ENCODE measurements at regions not wholly inside any gene's neighbourhood (a gene's known extent, or its start where the extent isn't known, plus 50 kb on each side); places are given as distances from the start of the nearest gene placed in this dataset.
"Not testable (repeated sequence)": the region's sequence is repeated elsewhere in the genome, so short reads cannot be mapped to it uniquely, and the experiment has no call there.

GRCh38 chr3:159038405-159038804, 236.6 kb downstream of the MFSD1 start:
- Histone ChIP-seq H3K27me3 (ENCODE audit: low read depth) (no peaks in the 10 kb centered on the region), H3K36me3 (no peaks in the 10 kb centered on the region), H3K4me1 (no peaks in the 10 kb centered on the region), H3K27ac (replicated peaks) (no peak overlapping the region), H3K9me3 (replicated peaks) (no peaks in the 10 kb centered on the region), H3K4me3 (no peak overlapping the region)
- no peak for DNase-seq
- TF ChIP-seq CTCF (IDR thresholded peaks at IDR 0.05; ENCODE audit: borderline replicate concordance), result no peak
- intact Hi-C loops (cut with micrococcal nuclease), result no loop called here

- no peak for TF ChIP-seq CTCF (IDR thresholded peaks at IDR 0.05; ENCODE audit: borderline replicate concordance)
- intact Hi-C loops (cut with micrococcal nuclease), result no loop called here
- no peaks in the 10 kb centered on the region for H3K36me3 ChIP-seq
- H3K27ac ChIP-seq (replicated peaks), result no peak overlapping the region
- H3K27me3 ChIP-seq (ENCODE audit: low read depth), result no peaks in the 10 kb centered on the region
- no peak overlapping the region for H3K4me3 ChIP-seq
- no peaks in the 10 kb centered on the region for H3K9me3 ChIP-seq (replicated peaks)
- no peaks in the 10 kb centered on the region for H3K4me1 ChIP-seq
- DNase-seq, result no peak
Measured at GRCh38 chr3:159039286-159039685, 237.4 kb downstream of the MFSD1 start.

GRCh38 chr3:159045279-159045885, 243.5 kb downstream of the MFSD1 start:
- H3K27me3 ChIP-seq (ENCODE audit: low read depth), result no peaks in the 10 kb centered on the region
- intact Hi-C loops (cut with micrococcal nuclease), result no loop called here
- H3K27ac ChIP-seq (replicated peaks), result no peak overlapping the region
- H3K36me3 ChIP-seq, result no peaks in the 10 kb centered on the region
- H3K9me3 ChIP-seq (replicated peaks), result no peaks in the 10 kb centered on the region
- no peak overlapping the region for H3K4me3 ChIP-seq
- TF ChIP-seq CTCF (IDR thresholded peaks at IDR 0.05; ENCODE audit: borderline replicate concordance), result no peak
- no peaks in the 10 kb centered on the region for H3K4me1 ChIP-seq
- DNase-seq, result no peak

GRCh38 chr3:159047361-159047760, 245.5 kb downstream of the MFSD1 start:
- H3K36me3 ChIP-seq, result no peaks in the 10 kb centered on the region
- H3K4me3 ChIP-seq, result no peak overlapping the region
- no peak for DNase-seq
- intact Hi-C loops (cut with micrococcal nuclease), result no loop called here
- no peak for TF ChIP-seq CTCF (IDR thresholded peaks at IDR 0.05; ENCODE audit: borderline replicate concordance)
- no peaks in the 10 kb centered on the region for H3K27me3 ChIP-seq (ENCODE audit: low read depth)
- no peaks in the 10 kb centered on the region for H3K4me1 ChIP-seq
- H3K9me3 ChIP-seq (replicated peaks), result no peaks in the 10 kb centered on the region
- H3K27ac ChIP-seq (replicated peaks), result no peak overlapping the region

GRCh38 chr3:159052494-159052893, 250.6 kb downstream of the MFSD1 start:
- DNase-seq; H3K27me3 ChIP-seq (ENCODE audit: low read depth); H3K4me1 ChIP-seq; H3K27ac ChIP-seq (replicated peaks); H3K36me3 ChIP-seq; H3K9me3 ChIP-seq (replicated peaks); H3K4me3 ChIP-seq; intact Hi-C loops (cut with micrococcal nuclease): not testable (repeated sequence)

GRCh38 chr3:159057621-159058020, 255.8 kb downstream of the MFSD1 start:
- Histone ChIP-seq H3K27me3 (ENCODE audit: low read depth) (no peaks in the 10 kb centered on the region), H3K27ac (replicated peaks) (no peak overlapping the region), H3K36me3 (no peaks in the 10 kb centered on the region), H3K4me1 (no peaks in the 10 kb centered on the region), H3K9me3 (replicated peaks) (no peaks in the 10 kb centered on the region), H3K4me3 (no peak overlapping the region)
- no peak for DNase-seq
- no peak for TF ChIP-seq CTCF (IDR thresholded peaks at IDR 0.05; ENCODE audit: borderline replicate concordance)
- intact Hi-C loops (cut with micrococcal nuclease), result no loop called here
